MM.1S (cell line): ENCODE measurements at regions not wholly inside any gene's neighbourhood (a gene's known extent, or its start where the extent isn't known, plus 50 kb on each side); places are given as distances from the start of the nearest gene placed in this dataset.
"Not testable (repeated sequence)": the region's sequence is repeated elsewhere in the genome, so short reads cannot be mapped to it uniquely, and the experiment has no call there.

Experiments
- DNase-seq: peaks from one replicate; pipeline ENCODE4 v3.0.0-alpha.2; 2015
- H2AFZ ChIP-seq: fragments of 300-600 bp; sonication (generic); 2 replicates; pipeline ENCODE4 v1.6.0; 2016; ENCODE audit warnings: antibody characterized with exemption, low read length
- H3F3A ChIP-seq: fragments of 300-600 bp; sonication (generic); 2 replicates; pipeline ENCODE4 v1.6.1; 2016; ENCODE audit warnings: mild to moderate bottlenecking, antibody characterized with exemption, low read length, moderate library complexity, mixed read lengths; ENCODE audit not compliant: insufficient read depth
- H3K27ac ChIP-seq: fragments of 300-600 bp; sonication (generic); 2 replicates; pipeline ENCODE4 v1.5.1; 2016; ENCODE audit warnings: mild to moderate bottlenecking, low read length
- H3K27me3 ChIP-seq: fragments of 300-600 bp; sonication (generic); replicated peaks from 2 replicates; pipeline ENCODE4 v1.6.0; 2016; ENCODE audit warnings: low read length; ENCODE audit not compliant: insufficient read depth
- H3K36me3 ChIP-seq: fragments of 300-600 bp; sonication (generic); replicated peaks from 2 replicates; pipeline ENCODE4 v1.6.1; 2016; ENCODE audit warnings: mild to moderate bottlenecking, low read length, mixed read lengths; ENCODE audit not compliant: insufficient read depth
- H3K4me1 ChIP-seq: fragments of 300-600 bp; sonication (generic); 2 replicates; pipeline ENCODE4 v1.6.1; 2016; ENCODE audit warnings: low read length, mixed read lengths
- H3K4me2 ChIP-seq: fragments of 300-600 bp; sonication (generic); 2 replicates; pipeline ENCODE4 v1.6.0; 2016; ENCODE audit warnings: low read depth, low read length
- H3K4me3 ChIP-seq: fragments of 300-600 bp; sonication (generic); 2 replicates; pipeline ENCODE4 v1.5.1; 2016; ENCODE audit warnings: low read length, mixed read lengths
- H3K79me2 ChIP-seq: fragments of 300-600 bp; sonication (generic); 2 replicates; pipeline ENCODE4 v1.6.1; 2016; ENCODE audit warnings: mixed run types, low read length, mixed read lengths
- H3K9ac ChIP-seq: fragments of 300-600 bp; sonication (generic); 2 replicates; pipeline ENCODE4 v1.6.1; 2016; ENCODE audit warnings: low read length, mixed read lengths
- H3K9me2 ChIP-seq: fragments of 300-600 bp; sonication (generic); replicated peaks from 2 replicates; pipeline ENCODE4 v1.6.1; 2016; ENCODE audit warnings: mild to moderate bottlenecking, low read length, mixed read lengths; ENCODE audit not compliant: insufficient read depth
- H3K9me3 ChIP-seq: fragments of 300-600 bp; sonication (generic); replicated peaks from 2 replicates; pipeline ENCODE4 v1.6.1; 2016; ENCODE audit warnings: mild to moderate bottlenecking, low read length, mixed read lengths; ENCODE audit not compliant: insufficient read depth
- H4K20me1 ChIP-seq: fragments of 300-600 bp; sonication (generic); 2 replicates; pipeline ENCODE4 v1.6.1; 2016; ENCODE audit warnings: mild to moderate bottlenecking, low read length, moderate library complexity, mixed read lengths; ENCODE audit not compliant: insufficient read depth

GRCh38 chr9:38967285-38967684, 247.4 kb upstream of the FAM240B start:
- H3K4me1 ChIP-seq, H3K4me3 ChIP-seq, H3F3A ChIP-seq, H3K9me2 ChIP-seq, H4K20me1 ChIP-seq, H3K9ac ChIP-seq, H3K27me3 ChIP-seq, H3K36me3 ChIP-seq, H3K9me3 ChIP-seq, H3K4me2 ChIP-seq, H3K79me2 ChIP-seq, DNase-seq, H3K27ac ChIP-seq, H2AFZ ChIP-seq: not testable (repeated sequence)

- H3K4me3 ChIP-seq, H3K9me2 ChIP-seq, DNase-seq, H3K27ac ChIP-seq, H4K20me1 ChIP-seq, H3K27me3 ChIP-seq, H3K9me3 ChIP-seq, H3K4me1 ChIP-seq, H3K9ac ChIP-seq, H3F3A ChIP-seq, H2AFZ ChIP-seq, H3K4me2 ChIP-seq, H3K79me2 ChIP-seq, H3K36me3 ChIP-seq: not testable (repeated sequence)
Observed at GRCh38 chr9:38959812-38960211, 239.9 kb upstream of the FAM240B start.

GRCh38 chr9:38955837-38956236, 235.9 kb upstream of the FAM240B start:
- H3K4me2 ChIP-seq, H4K20me1 ChIP-seq, H3K27me3 ChIP-seq, H2AFZ ChIP-seq, H3K4me3 ChIP-seq, H3K27ac ChIP-seq, H3K36me3 ChIP-seq, DNase-seq, H3K9ac ChIP-seq, H3K9me2 ChIP-seq, H3K79me2 ChIP-seq, H3K4me1 ChIP-seq, H3F3A ChIP-seq, H3K9me3 ChIP-seq: not testable (repeated sequence)

GRCh38 chr9:38952715-38953341, 232.9 kb upstream of the FAM240B start:
- not testable (repeated sequence) for H3K9me3 ChIP-seq, H4K20me1 ChIP-seq

GRCh38 chr9:38945929-38946570, 226.1 kb upstream of the FAM240B start:
- H3K36me3 ChIP-seq, H3K4me3 ChIP-seq: not testable (repeated sequence)

More at GRCh38 chr9:38952715-38953341, 232.9 kb upstream of the FAM240B start:
- H3K79me2 ChIP-seq, H3K4me1 ChIP-seq, H3K36me3 ChIP-seq, H3K9ac ChIP-seq, H2AFZ ChIP-seq, H3F3A ChIP-seq, H3K4me3 ChIP-seq, H3K27ac ChIP-seq, H3K4me2 ChIP-seq, H3K27me3 ChIP-seq, DNase-seq, H3K9me2 ChIP-seq: not testable (repeated sequence)

GRCh38 chr9:38944881-38945449, 225.0 kb upstream of the FAM240B start:
- not testable (repeated sequence) for H3K4me3 ChIP-seq, H3K27ac ChIP-seq, H3K4me1 ChIP-seq, H3K9me3 ChIP-seq, DNase-seq, H3K79me2 ChIP-seq, H3K9ac ChIP-seq, H4K20me1 ChIP-seq, H3K4me2 ChIP-seq, H3K9me2 ChIP-seq, H2AFZ ChIP-seq, H3K36me3 ChIP-seq, H3K27me3 ChIP-seq, H3F3A ChIP-seq

More at GRCh38 chr9:38945929-38946570, 226.1 kb upstream of the FAM240B start:
- H3K27me3 ChIP-seq, H3K27ac ChIP-seq, H3K4me1 ChIP-seq, H3K9ac ChIP-seq, H4K20me1 ChIP-seq, H2AFZ ChIP-seq, H3K9me3 ChIP-seq, DNase-seq, H3K9me2 ChIP-seq, H3K79me2 ChIP-seq, H3F3A ChIP-seq, H3K4me2 ChIP-seq: not testable (repeated sequence)

- H2AFZ ChIP-seq, H3K9ac ChIP-seq, H4K20me1 ChIP-seq, H3K79me2 ChIP-seq, H3K9me3 ChIP-seq, H3K4me2 ChIP-seq, H3K27me3 ChIP-seq, H3K9me2 ChIP-seq, H3K36me3 ChIP-seq, H3K27ac ChIP-seq, H3K4me1 ChIP-seq, DNase-seq, H3F3A ChIP-seq, H3K4me3 ChIP-seq: not testable (repeated sequence)
Observed at GRCh38 chr9:38940501-38940900, 220.6 kb upstream of the FAM240B start.

- not testable (repeated sequence) for H3K9me3 ChIP-seq
Observed at GRCh38 chr9:38938637-38939036, 218.7 kb upstream of the FAM240B start.

More at GRCh38 chr9:38938637-38939036, 218.7 kb upstream of the FAM240B start:
- not testable (repeated sequence) for H2AFZ ChIP-seq, DNase-seq, H3F3A ChIP-seq, H4K20me1 ChIP-seq, H3K4me3 ChIP-seq, H3K4me2 ChIP-seq, H3K27me3 ChIP-seq, H3K79me2 ChIP-seq, H3K36me3 ChIP-seq, H3K9ac ChIP-seq, H3K9me2 ChIP-seq, H3K4me1 ChIP-seq, H3K27ac ChIP-seq
